ENCODE measurements at regions not wholly inside any gene's neighbourhood (a gene's known extent, or its start where the extent isn't known, plus 50 kb on each side); places are given as distances from the start of the nearest gene placed in this dataset.

GRCh38 chr2:128375454-128375853 lies 56.8 kb upstream of the HS6ST1 start:
- Histone ChIP-seq H3K9me3 (ENCODE audit: control insufficient read depth, low read depth, low read length) (no peaks in the 10 kb centered on the region), H4K20me1 (ENCODE audit: control insufficient read depth, extremely low read depth, insufficient read depth, low read length) (no peaks in the 10 kb centered on the region), H3K36me3 (ENCODE audit: control insufficient read depth in 2 of 2, extremely low read depth in 1 of 2, insufficient read depth in 2 of 2, low read length in 2 of 2) (no peaks in the 10 kb centered on the region), H3K27ac (ENCODE audit: control insufficient read depth, insufficient read depth, low read length) (peak overlapping the region; percentile 4), H3K79me2 (ENCODE audit: control insufficient read depth, insufficient read depth, low read length) (no peaks in the 10 kb centered on the region), H3K4me1 (ENCODE audit: control insufficient read depth, extremely low read depth, insufficient read depth, low read length) (peaks cover 43% of the 10 kb centered on the region), H3K4me2 (ENCODE audit: control insufficient read depth, extremely low read depth, insufficient read depth, low read depth, low read length) (peak overlapping the region; percentile 58), H2AFZ (ENCODE audit: control insufficient read depth, low read length) (peak overlapping the region; percentile 75), H3K4me3 (ENCODE audit: control insufficient read depth in 2 of 3, extremely low read depth in 1 of 3, insufficient read depth in 2 of 3, low read depth in 1 of 3, low read length in 3 of 3) (no peak overlapping the region), H3K9me1 (ENCODE audit: control insufficient read depth, extremely low read depth, insufficient read depth, low read length) (no peaks in the 10 kb centered on the region), H3K27me3 (ENCODE audit: control insufficient read depth, extremely low read depth, insufficient read depth, low read length) (no peaks in the 10 kb centered on the region), H3K9ac (ENCODE audit: control insufficient read depth, extremely low read depth, insufficient read depth, low read length) (peak overlapping the region; percentile 39)
- no peak for TF ChIP-seq CTCF (optimal IDR thresholded peaks at IDR 0.05 in 1 of 3, IDR thresholded peaks at IDR 0.05 in 1 of 3, conservative IDR thresholded peaks at IDR 0.05 in 1 of 3; ENCODE audit: extremely low read depth in 1 of 3, insufficient read depth in 2 of 3, low read length in 3 of 3)
- TF ChIP-seq EZH2 (IDR thresholded peaks at IDR 0.05; ENCODE audit: low read length): no peak
- dilution Hi-C loops (cut with MboI; ENCODE audit: extremely low pct_ligation_motif_present, low sequenced_read_pairs): no loop called here
- FAIRE-seq: peak; percentile 69
- DNase-seq (ENCODE audit: low read depth, low spot score): no peak

DNA sequence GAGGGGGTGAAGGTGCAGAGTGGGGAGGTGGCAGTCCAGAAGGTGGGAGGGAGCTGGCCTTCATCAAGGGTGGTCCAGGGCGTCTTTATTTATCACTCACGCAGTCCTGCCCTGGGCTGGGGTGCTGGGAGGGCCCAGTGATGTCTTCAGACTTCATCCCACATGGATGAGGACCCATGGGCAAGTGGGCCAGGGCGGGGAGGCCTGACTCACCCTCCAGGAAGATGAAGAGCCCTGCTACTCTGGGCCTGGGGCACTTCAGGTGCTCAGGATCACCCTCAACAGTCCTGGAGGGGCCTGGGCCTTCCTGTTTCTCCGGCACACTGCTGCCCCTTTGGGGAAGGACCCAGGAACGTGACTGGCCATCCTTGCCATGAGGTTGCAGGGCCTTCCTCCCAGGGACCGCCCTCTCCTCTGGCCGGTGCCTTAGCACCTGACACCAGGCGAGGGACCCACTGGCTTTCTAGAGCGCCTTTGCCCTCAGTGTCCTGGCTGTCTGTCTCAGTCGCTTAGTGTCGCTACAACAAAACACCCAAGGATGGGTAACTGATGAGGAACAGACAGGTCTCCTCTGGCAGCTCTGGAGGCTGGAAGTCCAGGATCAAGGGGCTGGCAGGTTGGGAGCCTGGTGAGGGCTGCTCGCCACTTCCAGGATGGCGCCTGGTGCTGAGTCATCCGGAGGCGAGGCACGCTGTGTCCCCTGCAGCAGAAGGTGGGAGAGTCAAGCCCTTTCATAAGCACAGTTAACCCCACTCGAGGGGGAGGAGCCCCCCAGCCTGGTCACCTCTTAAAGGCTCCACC lies 57.8 kb upstream of the HS6ST1 start:
- Histone ChIP-seq H3K36me3 (ENCODE audit: control insufficient read depth in 2 of 2, extremely low read depth in 1 of 2, insufficient read depth in 2 of 2, low read length in 2 of 2) (no peaks in the 10 kb centered on the region), H3K9me1 (ENCODE audit: control insufficient read depth, extremely low read depth, insufficient read depth, low read length) (no peaks in the 10 kb centered on the region), H2AFZ (ENCODE audit: control insufficient read depth, low read length) (no peak overlapping the region), H3K4me3 (ENCODE audit: control insufficient read depth in 2 of 3, extremely low read depth in 1 of 3, insufficient read depth in 2 of 3, low read depth in 1 of 3, low read length in 3 of 3) (no peak overlapping the region), H3K27ac (ENCODE audit: control insufficient read depth, insufficient read depth, low read length) (no peak overlapping the region), H4K20me1 (ENCODE audit: control insufficient read depth, extremely low read depth, insufficient read depth, low read length) (no peaks in the 10 kb centered on the region), H3K9me3 (ENCODE audit: control insufficient read depth, low read depth, low read length) (no peaks in the 10 kb centered on the region), H3K9ac (ENCODE audit: control insufficient read depth, extremely low read depth, insufficient read depth, low read length) (no peak overlapping the region), H3K79me2 (ENCODE audit: control insufficient read depth, insufficient read depth, low read length) (no peaks in the 10 kb centered on the region), H3K27me3 (ENCODE audit: control insufficient read depth, extremely low read depth, insufficient read depth, low read length) (no peaks in the 10 kb centered on the region), H3K4me2 (ENCODE audit: control insufficient read depth, extremely low read depth, insufficient read depth, low read depth, low read length) (no peak overlapping the region), H3K4me1 (ENCODE audit: control insufficient read depth, extremely low read depth, insufficient read depth, low read length) (peaks cover 43% of the 10 kb centered on the region)
- FAIRE-seq (no peak), DNase-seq (ENCODE audit: low read depth, low spot score) (no peak)
- dilution Hi-C loops (cut with MboI; ENCODE audit: extremely low pct_ligation_motif_present, low sequenced_read_pairs): no loop called here
- TF ChIP-seq CTCF (optimal IDR thresholded peaks at IDR 0.05 in 1 of 3, IDR thresholded peaks at IDR 0.05 in 1 of 3, conservative IDR thresholded peaks at IDR 0.05 in 1 of 3; ENCODE audit: extremely low read depth in 1 of 3, insufficient read depth in 2 of 3, low read length in 3 of 3): no peak
- TF ChIP-seq EZH2 (IDR thresholded peaks at IDR 0.05; ENCODE audit: low read length): no peak
